AG04450 (cell line): ENCODE measurements at regions not wholly inside any gene's neighbourhood (a gene's known extent, or its start where the extent isn't known, plus 50 kb on each side); places are given as distances from the start of the nearest gene placed in this dataset.

Experiments used
- CTCF ChIA-PET: fragments of 300-600, 350-600 bp; formaldehyde crosslinking; extraction: SDS; loops from one replicate; lab custom pipeline; 2022; ENCODE audit warnings: antibody characterized with exemption, inconsistent platforms; lab: Charles Lee
- POLR2A ChIA-PET: fragments of 350-600 bp; formaldehyde crosslinking; extraction: SDS; loops from one replicate; lab custom pipeline; 2021; ENCODE audit warnings: antibody characterized with exemption, inconsistent platforms; lab: Yijun Ruan, JAX
- DNase-seq: peaks from one replicate; pipeline ENCODE4 v3.0.0-alpha.2; 2011; ENCODE audit warnings: low read depth, low spot score
- H3K27ac ChIP-seq: one replicate; pipeline ENCODE4 v1.5.1; 2012; ENCODE audit warnings: low read depth, low read length, control low read depth
- H3K27me3 ChIP-seq: one replicate; pipeline ENCODE4 v1.6.0; 2012; ENCODE audit warnings: low read length; ENCODE audit not compliant: control insufficient read depth, insufficient read depth
- H3K4me3 ChIP-seq: 2 replicates; pipeline ENCODE4 v1.5.1; 2011; ENCODE audit warnings: mild to moderate bottlenecking, low read depth, low read length, control low read depth
- H3K9me3 ChIP-seq: 2 replicates; pipeline ENCODE4 v1.5.1; 2012; ENCODE audit warnings: low read length; ENCODE audit not compliant: control insufficient read depth, insufficient read depth
- CTCF ChIP-seq: IDR thresholded peaks from 2 replicates; pipeline ENCODE4 v1.5.1; 2011; ENCODE audit warnings: low read depth, low read length, control low read depth, inconsistent platforms

- peaks cover 47% of the 10 kb centered on the region for H3K9me3 ChIP-seq
- ChIA-PET POLR2A (no interaction called here), CTCF (no interaction called here)
- DNase-seq, result no peak
- no peak overlapping the region for H3K27ac ChIP-seq
- H3K4me3 ChIP-seq, result no peak overlapping the region
- no peaks in the 10 kb centered on the region for H3K27me3 ChIP-seq
- no peak for TF ChIP-seq CTCF
These were observed 1087.1 kb downstream of the TBC1D22A start for GRCh38 chr22:47849576-47849975.

DNA sequence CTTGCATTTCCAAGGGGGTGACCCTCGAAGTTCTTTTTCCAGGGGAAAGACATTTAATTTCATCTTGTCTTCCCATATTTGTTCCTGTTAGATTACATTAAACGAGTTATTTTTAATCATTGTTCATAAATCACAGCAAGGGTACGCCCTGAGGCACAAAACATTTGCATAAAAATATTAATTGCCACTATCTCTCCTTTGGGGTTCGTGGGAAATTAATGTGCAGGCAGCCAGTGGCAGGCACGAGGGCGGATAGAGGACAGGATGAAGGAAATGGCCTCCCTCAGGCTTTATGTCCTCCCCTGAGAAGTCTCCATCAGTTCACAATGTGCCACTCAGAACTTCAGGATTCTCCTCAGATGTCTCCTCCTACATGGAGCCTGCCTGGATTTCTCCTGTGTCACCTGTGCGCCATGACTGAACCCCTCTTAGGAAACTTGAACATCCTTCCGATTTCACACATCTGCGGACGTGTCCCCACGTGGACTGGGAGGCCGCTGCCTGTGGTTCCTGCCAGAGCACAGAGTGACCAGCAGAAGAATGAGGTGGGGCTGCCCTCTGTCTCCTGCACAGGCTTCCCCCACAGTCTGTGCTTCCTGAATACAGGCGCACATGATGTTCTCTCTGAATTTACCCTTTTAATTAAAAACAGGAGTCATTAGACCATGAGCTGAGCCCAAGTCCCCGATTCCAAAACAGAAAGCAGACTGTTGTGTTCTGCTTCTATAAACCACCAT lies 1085.9 kb downstream of the TBC1D22A start:
- DNase-seq, result no peak
- POLR2A ChIA-PET, result no interaction called here
- CTCF ChIA-PET, result no interaction called here

GRCh38 chr22:47847131-47847890 lies 1084.9 kb downstream of the TBC1D22A start:
- no peak for TF ChIP-seq CTCF
- ChIA-PET POLR2A (no interaction called here), CTCF (no interaction called here)
- no peak overlapping the region for H3K27ac ChIP-seq
- H3K9me3 ChIP-seq, result peaks cover 63% of the 10 kb centered on the region
- no peak for DNase-seq
- no peak overlapping the region for H3K4me3 ChIP-seq
- H3K27me3 ChIP-seq, result no peaks in the 10 kb centered on the region

More for the DNA sequence above, 1085.9 kb downstream of the TBC1D22A start:
- Histone ChIP-seq H3K27ac (no peak overlapping the region), H3K9me3 (peaks cover 57% of the 10 kb centered on the region), H3K27me3 (no peaks in the 10 kb centered on the region), H3K4me3 (no peak overlapping the region)
- TF ChIP-seq CTCF, result no peak

- POLR2A ChIA-PET, result no interaction called here
- H3K4me3 ChIP-seq, result no peak overlapping the region
- no peak for TF ChIP-seq CTCF
- no peaks in the 10 kb centered on the region for H3K27me3 ChIP-seq
- no peak for DNase-seq
- H3K9me3 ChIP-seq, result peaks cover 69% of the 10 kb centered on the region
- no peak overlapping the region for H3K27ac ChIP-seq
- CTCF ChIA-PET, result no interaction called here
These were observed 1083.8 kb downstream of the TBC1D22A start for GRCh38 chr22:47846206-47846605.

- Histone ChIP-seq H3K4me3 (no peak overlapping the region), H3K27me3 (no peaks in the 10 kb centered on the region), H3K9me3 (peaks cover 57% of the 10 kb centered on the region), H3K27ac (no peak overlapping the region)
- DNase-seq, result no peak
- ChIA-PET CTCF (no interaction called here), POLR2A (no interaction called here)
- TF ChIP-seq CTCF, result no peak
These were observed 1079.7 kb downstream of the TBC1D22A start for GRCh38 chr22:47842119-47842518.
